ENCODE measurements at regions not wholly inside any gene's neighbourhood (a gene's known extent, or its start where the extent isn't known, plus 50 kb on each side); places are given as distances from the start of the nearest gene placed in this dataset.

- intact Hi-C loops (cut with micrococcal nuclease) = no loop called here
- POLR2A ChIA-PET (ENCODE audit: unreplicated experiment) = no interaction called here
- Histone ChIP-seq H2AFZ (ENCODE audit: low read length) (no peak overlapping the region), H3K27me3 (ENCODE audit: low read length) (no peaks in the 10 kb centered on the region), H3K9ac (ENCODE audit: low read length) (no peak overlapping the region), H3K4me1 (ENCODE audit: insufficient read depth, low read length) (no peaks in the 10 kb centered on the region), H3K9me2 (replicated peaks; ENCODE audit: low read length) (no peaks in the 10 kb centered on the region), H3K4me2 (ENCODE audit: low read length) (no peak overlapping the region), H3K79me2 (ENCODE audit: low read length) (no peaks in the 10 kb centered on the region), H3K36me3 (ENCODE audit: low read depth, low read length) (no peaks in the 10 kb centered on the region), H3K4me3 (ENCODE audit: low read length) (no peak overlapping the region), H3K27ac (ENCODE audit: low read length) (no peak overlapping the region), H3K9me3 (ENCODE audit: low read length) (no peaks in the 10 kb centered on the region), H3F3A (ENCODE audit: low read length, unreplicated experiment) (no peaks in the 10 kb centered on the region), H4K20me1 (ENCODE audit: low read length) (no peaks in the 10 kb centered on the region)
- TF ChIP-seq CTCF (conservative IDR thresholded peaks at IDR 0.05; ENCODE audit: low read depth, low read length) = no peak
- TF ChIP-seq EZH2 (IDR thresholded peaks at IDR 0.05; ENCODE audit: low read length, unreplicated experiment) = no peak
- TF ChIP-seq EZH2phosphoT487 (IDR thresholded peaks at IDR 0.05; ENCODE audit: borderline replicate concordance, low read length) = no peak
- ATAC-seq (no peak), DNase-seq (no peak)
- BruUV-seq (replicated peaks) = no TSS peak
- CTCF ChIA-PET = no interaction called here
Observed at GRCh38 chr14:80310938-80311750, 99.8 kb upstream of the DIO2 start.

GRCh38 chr14:80304125-80304766, 92.9 kb upstream of the DIO2 start:
- no peaks in the 10 kb centered on the region for H3K27me3 ChIP-seq (ENCODE audit: low read length)
- H3K36me3 ChIP-seq (ENCODE audit: low read depth, low read length) = no peaks in the 10 kb centered on the region
- DNase-seq (no peak), ATAC-seq (no peak)
- intact Hi-C loops (cut with micrococcal nuclease) = no loop called here
- no peak overlapping the region for H3K4me3 ChIP-seq (ENCODE audit: low read length)
- no peaks in the 10 kb centered on the region for H3K9me2 ChIP-seq (replicated peaks; ENCODE audit: low read length)
- no peak overlapping the region for H3K4me2 ChIP-seq (ENCODE audit: low read length)
- no peak overlapping the region for H3K9ac ChIP-seq (ENCODE audit: low read length)
- no peak overlapping the region for H3K27ac ChIP-seq (ENCODE audit: low read length)
- no peaks in the 10 kb centered on the region for H3K9me3 ChIP-seq (ENCODE audit: low read length)
- CTCF ChIA-PET = no interaction called here
- TF ChIP-seq EZH2 (IDR thresholded peaks at IDR 0.05; ENCODE audit: low read length, unreplicated experiment) (no peak), EZH2phosphoT487 (IDR thresholded peaks at IDR 0.05; ENCODE audit: borderline replicate concordance, low read length) (no peak), CTCF (conservative IDR thresholded peaks at IDR 0.05; ENCODE audit: low read depth, low read length) (no peak)
- H3K79me2 ChIP-seq (ENCODE audit: low read length) = no peaks in the 10 kb centered on the region
- no peaks in the 10 kb centered on the region for H4K20me1 ChIP-seq (ENCODE audit: low read length)
- no peaks in the 10 kb centered on the region for H3K4me1 ChIP-seq (ENCODE audit: insufficient read depth, low read length)
- no peaks in the 10 kb centered on the region for H3F3A ChIP-seq (ENCODE audit: low read length, unreplicated experiment)
- POLR2A ChIA-PET (ENCODE audit: unreplicated experiment) = no interaction called here
- no peak overlapping the region for H2AFZ ChIP-seq (ENCODE audit: low read length)
- BruUV-seq (replicated peaks) = no TSS peak

- ChIA-PET POLR2A (ENCODE audit: unreplicated experiment) (no interaction called here), CTCF (no interaction called here)
- H3F3A ChIP-seq (ENCODE audit: low read length, unreplicated experiment) = no peaks in the 10 kb centered on the region
- H3K9me2 ChIP-seq (replicated peaks; ENCODE audit: low read length) = no peaks in the 10 kb centered on the region
- no peaks in the 10 kb centered on the region for H3K79me2 ChIP-seq (ENCODE audit: low read length)
- H3K27ac ChIP-seq (ENCODE audit: low read length) = no peak overlapping the region
- H3K4me3 ChIP-seq (ENCODE audit: low read length) = no peak overlapping the region
- H3K9ac ChIP-seq (ENCODE audit: low read length) = no peak overlapping the region
- no peaks in the 10 kb centered on the region for H3K27me3 ChIP-seq (ENCODE audit: low read length)
- no TSS peak for BruUV-seq (replicated peaks)
- H2AFZ ChIP-seq (ENCODE audit: low read length) = no peak overlapping the region
- H3K36me3 ChIP-seq (ENCODE audit: low read depth, low read length) = no peaks in the 10 kb centered on the region
- no peaks in the 10 kb centered on the region for H3K4me1 ChIP-seq (ENCODE audit: insufficient read depth, low read length)
- H3K4me2 ChIP-seq (ENCODE audit: low read length) = no peak overlapping the region
- no peaks in the 10 kb centered on the region for H3K9me3 ChIP-seq (ENCODE audit: low read length)
- DNase-seq (no peak), ATAC-seq (no peak)
- intact Hi-C loops (cut with micrococcal nuclease) = no loop called here
- no peak for TF ChIP-seq CTCF (conservative IDR thresholded peaks at IDR 0.05; ENCODE audit: low read depth, low read length)
- no peak for TF ChIP-seq EZH2 (IDR thresholded peaks at IDR 0.05; ENCODE audit: low read length, unreplicated experiment)
- no peak for TF ChIP-seq EZH2phosphoT487 (IDR thresholded peaks at IDR 0.05; ENCODE audit: borderline replicate concordance, low read length)
- no peaks in the 10 kb centered on the region for H4K20me1 ChIP-seq (ENCODE audit: low read length)
Observed at GRCh38 chr14:80300351-80300750, 89.0 kb upstream of the DIO2 start.
